ENCODE measurements at regions not wholly inside any gene's neighbourhood (a gene's known extent, or its start where the extent isn't known, plus 50 kb on each side); places are given as distances from the start of the nearest gene placed in this dataset.

DNA sequence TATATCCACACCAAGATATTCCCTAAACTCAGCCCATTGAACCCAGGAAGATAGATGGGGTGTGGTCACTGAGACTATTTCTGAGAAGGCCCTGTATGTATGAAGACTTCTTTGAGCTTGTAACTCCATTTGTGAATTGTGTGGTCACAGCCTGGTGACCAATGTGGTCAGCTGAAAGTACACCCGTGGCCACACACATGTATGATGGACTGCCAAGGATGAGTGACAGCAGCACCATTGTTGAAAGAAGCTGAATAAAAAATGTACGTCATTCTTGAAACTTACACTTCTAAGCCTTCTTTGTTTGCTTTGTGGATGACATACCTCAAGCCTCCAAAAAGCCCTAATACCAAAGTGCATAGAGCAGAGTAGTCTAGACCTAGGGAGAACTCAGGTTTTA, 581.4 kb downstream of the RAB28 start:
- no peak overlapping the region for H3K4me2 ChIP-seq (ENCODE audit: low read depth, low read length)
- no peak overlapping the region for H3K9ac ChIP-seq (ENCODE audit: low read depth, low read length)
- no peaks in the 10 kb centered on the region for H3K9me1 ChIP-seq (ENCODE audit: insufficient read depth, low read length)
- H3K14ac ChIP-seq (replicated peaks; ENCODE audit: low read depth, low read length) = no peak overlapping the region
- DNase-seq (no peak), ATAC-seq (ENCODE audit: low read depth) (no peak)
- no peaks in the 10 kb centered on the region for H3K36me3 ChIP-seq (ENCODE audit: control insufficient read depth, insufficient read depth, low read length)
- no peak overlapping the region for H3K4ac ChIP-seq (ENCODE audit: low read depth, low read length)
- H3K56ac ChIP-seq (ENCODE audit: extremely low read depth, insufficient read depth, low read length) = no peak overlapping the region
- no peak overlapping the region for H4K91ac ChIP-seq (ENCODE audit: insufficient read depth, low read depth, low read length)
- dilution Hi-C loops (cut with HindIII; ENCODE audit: low sequenced_read_pairs, unreplicated experiment) (no loop called here), in situ Hi-C loops (cut with MboI; ENCODE audit: low sequenced_read_pairs) (no loop called here), intact Hi-C loops (cut with micrococcal nuclease) (no loop called here)
- H3K27me3 ChIP-seq (ENCODE audit: control insufficient read depth, insufficient read depth, low read length) = no peaks in the 10 kb centered on the region
- no peak overlapping the region for H2AK5ac ChIP-seq (ENCODE audit: low read depth, low read length)
- H4K20me1 ChIP-seq (ENCODE audit: insufficient read depth, low read length) = no peaks in the 10 kb centered on the region
- no peaks in the 10 kb centered on the region for H3K79me1 ChIP-seq (ENCODE audit: low read depth in 1 of 2, low read length in 2 of 2)
- no peak overlapping the region for H2BK20ac ChIP-seq (ENCODE audit: low read depth, low read length)
- no peak overlapping the region for H2BK120ac ChIP-seq (ENCODE audit: low read depth, low read length)
- no peak overlapping the region for H2AK9ac ChIP-seq (replicated peaks; ENCODE audit: low read depth, low read length, poor library complexity)
- no peak overlapping the region for H3K4me3 ChIP-seq (ENCODE audit: insufficient read depth, low read depth, low read length)
- BruUV-seq (replicated peaks) = no TSS peak
- no peak overlapping the region for H3K18ac ChIP-seq (ENCODE audit: low read depth, low read length)
- no peak overlapping the region for H3K27ac ChIP-seq (ENCODE audit: insufficient read depth, low read length)
- H4K8ac ChIP-seq (ENCODE audit: low read depth in 2 of 2, low read length in 2 of 2) = no peak overlapping the region
- POLR2A ChIA-PET (ENCODE audit: unreplicated experiment) = no interaction called here
- H2AFZ ChIP-seq (replicated peaks; ENCODE audit: low read length, poor library complexity) = no peak overlapping the region
- TF ChIP-seq FOS (IDR thresholded peaks at IDR 0.05; ENCODE audit: low read depth, low read length) (no peak), CEBPB (IDR thresholded peaks at IDR 0.05; ENCODE audit: low read depth, low read length) (no peak), RFX5 (IDR thresholded peaks at IDR 0.05; ENCODE audit: low read depth, low read length) (no peak), BHLHE40 (IDR thresholded peaks at IDR 0.05; ENCODE audit: low read depth, low read length) (no peak), POLR2A (IDR thresholded peaks at IDR 0.05; ENCODE audit: low read depth, low read length) (no peak), MAFK (IDR thresholded peaks at IDR 0.05; ENCODE audit: low read depth, low read length) (no peak), NFE2L2 (IDR thresholded peaks at IDR 0.05; ENCODE audit: low read depth, low read length) (no peak), CHD1 (IDR thresholded peaks at IDR 0.05; ENCODE audit: low read depth, low read length) (no peak), RCOR1 (IDR thresholded peaks at IDR 0.05; ENCODE audit: insufficient replicate concordance, low read length) (no peak), MXI1 (IDR thresholded peaks at IDR 0.05; ENCODE audit: borderline replicate concordance, low read depth, low read length) (no peak), RAD21 (IDR thresholded peaks at IDR 0.05; ENCODE audit: low read length) (no peak), MAZ (IDR thresholded peaks at IDR 0.05; ENCODE audit: borderline replicate concordance, low read depth, low read length) (no peak), SMC3 (IDR thresholded peaks at IDR 0.05; ENCODE audit: low read depth, low read length) (no peak)
- TF ChIP-seq, protein P1, sequence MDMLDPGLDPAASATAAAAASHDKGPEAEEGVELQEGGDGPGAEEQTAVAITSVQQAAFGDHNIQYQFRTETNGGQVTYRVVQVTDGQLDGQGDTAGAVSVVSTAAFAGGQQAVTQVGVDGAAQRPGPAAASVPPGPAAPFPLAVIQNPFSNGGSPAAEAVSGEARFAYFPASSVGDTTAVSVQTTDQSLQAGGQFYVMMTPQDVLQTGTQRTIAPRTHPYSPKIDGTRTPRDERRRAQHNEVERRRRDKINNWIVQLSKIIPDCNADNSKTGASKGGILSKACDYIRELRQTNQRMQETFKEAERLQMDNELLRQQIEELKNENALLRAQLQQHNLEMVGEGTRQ (IDR thresholded peaks at IDR 0.05; ENCODE audit: low read depth, low read length) = no peak
- TF ChIP-seq, protein P2, sequence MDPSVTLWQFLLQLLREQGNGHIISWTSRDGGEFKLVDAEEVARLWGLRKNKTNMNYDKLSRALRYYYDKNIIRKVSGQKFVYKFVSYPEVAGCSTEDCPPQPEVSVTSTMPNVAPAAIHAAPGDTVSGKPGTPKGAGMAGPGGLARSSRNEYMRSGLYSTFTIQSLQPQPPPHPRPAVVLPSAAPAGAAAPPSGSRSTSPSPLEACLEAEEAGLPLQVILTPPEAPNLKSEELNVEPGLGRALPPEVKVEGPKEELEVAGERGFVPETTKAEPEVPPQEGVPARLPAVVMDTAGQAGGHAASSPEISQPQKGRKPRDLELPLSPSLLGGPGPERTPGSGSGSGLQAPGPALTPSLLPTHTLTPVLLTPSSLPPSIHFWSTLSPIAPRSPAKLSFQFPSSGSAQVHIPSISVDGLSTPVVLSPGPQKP (IDR thresholded peaks at IDR 0.05; ENCODE audit: borderline replicate concordance, low read depth, low read length) = no peak
- TF ChIP-seq, protein P3, sequence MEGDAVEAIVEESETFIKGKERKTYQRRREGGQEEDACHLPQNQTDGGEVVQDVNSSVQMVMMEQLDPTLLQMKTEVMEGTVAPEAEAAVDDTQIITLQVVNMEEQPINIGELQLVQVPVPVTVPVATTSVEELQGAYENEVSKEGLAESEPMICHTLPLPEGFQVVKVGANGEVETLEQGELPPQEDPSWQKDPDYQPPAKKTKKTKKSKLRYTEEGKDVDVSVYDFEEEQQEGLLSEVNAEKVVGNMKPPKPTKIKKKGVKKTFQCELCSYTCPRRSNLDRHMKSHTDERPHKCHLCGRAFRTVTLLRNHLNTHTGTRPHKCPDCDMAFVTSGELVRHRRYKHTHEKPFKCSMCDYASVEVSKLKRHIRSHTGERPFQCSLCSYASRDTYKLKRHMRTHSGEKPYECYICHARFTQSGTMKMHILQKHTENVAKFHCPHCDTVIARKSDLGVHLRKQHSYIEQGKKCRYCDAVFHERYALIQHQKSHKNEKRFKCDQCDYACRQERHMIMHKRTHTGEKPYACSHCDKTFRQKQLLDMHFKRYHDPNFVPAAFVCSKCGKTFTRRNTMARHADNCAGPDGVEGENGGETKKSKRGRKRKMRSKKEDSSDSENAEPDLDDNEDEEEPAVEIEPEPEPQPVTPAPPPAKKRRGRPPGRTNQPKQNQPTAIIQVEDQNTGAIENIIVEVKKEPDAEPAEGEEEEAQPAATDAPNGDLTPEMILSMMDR (conservative IDR thresholded peaks at IDR 0.05; ENCODE audit: low read depth, low read length) = no peak
- no peak overlapping the region for H3K23ac ChIP-seq (ENCODE audit: low read depth, low read length)
- CTCF ChIA-PET = no interaction called here
- no peak overlapping the region for H4K5ac ChIP-seq (ENCODE audit: low read depth, low read length)
- no peak overlapping the region for H2BK5ac ChIP-seq (ENCODE audit: low read depth, low read length, poor library complexity, severe bottlenecking)
- no peaks in the 10 kb centered on the region for H3K4me1 ChIP-seq (ENCODE audit: control insufficient read depth, insufficient read depth, low read length)
- WGBS, 2 experiments (ENCODE audit: extremely low coverage in 2 of 2, insufficient read length in 1 of 2) = 0% methylated on average over 1 of the region's 2 CpGs; no CpG with 5 or more reads in 1 of the 2 experiments
- no peak overlapping the region for H2BK15ac ChIP-seq (ENCODE audit: low read depth, low read length)
- H3K9me3 ChIP-seq (ENCODE audit: control insufficient read depth, insufficient read depth, low read length) = peaks cover 2% of the 10 kb centered on the region
